SU-DHL-6 (cell line): ENCODE measurements at regions not wholly inside any gene's neighbourhood (a gene's known extent, or its start where the extent isn't known, plus 50 kb on each side); places are given as distances from the start of the nearest gene placed in this dataset.

Experiments used
- H2AFZ ChIP-seq: fragments of 200-600 bp; sonication (generic); 2 replicates; pipeline ENCODE4 v1.6.1; 2014; ENCODE audit warnings: low read depth, mild to moderate bottlenecking, moderate library complexity, mixed read lengths, antibody characterized with exemption, low read length; ENCODE audit not compliant: severe bottlenecking
- H3F3A ChIP-seq: fragments of 200-600 bp; shearing (Covaris generic); 2 replicates; pipeline ENCODE4 v1.6.0; 2016; ENCODE audit warnings: antibody characterized with exemption, mild to moderate bottlenecking; ENCODE audit not compliant: insufficient read depth
- H3K27ac ChIP-seq: fragments of 200-600 bp; sonication (generic); 2 replicates; pipeline ENCODE4 v1.5.1; 2016; ENCODE audit warnings: low read depth, mild to moderate bottlenecking, low read length, moderate library complexity, mixed read lengths
- H3K27me3 ChIP-seq: fragments of 200-600 bp; sonication (generic), shearing (Covaris generic); 2 replicates; pipeline ENCODE4 v1.6.0; 2014; ENCODE audit warnings: mild to moderate bottlenecking, low read length
- H3K36me3 ChIP-seq: fragments of 200-600 bp; sonication (generic); 2 replicates; pipeline ENCODE4 v1.6.1; 2014; ENCODE audit warnings: mild to moderate bottlenecking, low read length, mixed read lengths
- H3K4me2 ChIP-seq: fragments of 300-600, 200-600 bp; shearing (Covaris generic), sonication (generic); 2 replicates; pipeline ENCODE4 v1.6.0; 2014; ENCODE audit warnings: low read length, low read depth, mild to moderate bottlenecking; ENCODE audit not compliant: poor library complexity, severe bottlenecking
- H3K4me3 ChIP-seq: fragments of 200-600 bp; sonication (generic); 2 replicates; pipeline ENCODE4 v1.5.1; 2014; ENCODE audit warnings: antibody characterized with exemption, low read length, mild to moderate bottlenecking, mixed read lengths; ENCODE audit not compliant: insufficient read depth, poor library complexity, severe bottlenecking
- H3K79me2 ChIP-seq: fragments of 200-600 bp; sonication (generic); 2 replicates; pipeline ENCODE4 v1.6.1; 2014; ENCODE audit warnings: mild to moderate bottlenecking, low read length, moderate library complexity; ENCODE audit not compliant: insufficient read depth
- H3K9ac ChIP-seq: fragments of 200-600 bp; sonication (generic); 2 replicates; pipeline ENCODE4 v1.7.0; 2014; ENCODE audit warnings: mild to moderate bottlenecking, low read length
- H3K9me2 ChIP-seq: fragments of 200-600 bp; sonication (generic); replicated peaks from 2 replicates; pipeline ENCODE4 v1.6.1; 2014; ENCODE audit warnings: low read length; ENCODE audit not compliant: insufficient read depth
- H3K9me3 ChIP-seq: fragments of 200-600 bp; sonication (generic); 2 replicates; pipeline ENCODE4 v1.6.1; 2014; ENCODE audit warnings: low read length, mixed read lengths; ENCODE audit not compliant: insufficient read depth
- H4K20me1 ChIP-seq: fragments of 200-600 bp; sonication (generic); 2 replicates; pipeline ENCODE4 v1.6.1; 2014; ENCODE audit warnings: low read depth, mild to moderate bottlenecking, antibody characterized with exemption, low read length, moderate library complexity, mixed read lengths
- EZH2phosphoT487 ChIP-seq: fragments of 200-600 bp; sonication (generic), shearing (Covaris generic); conservative IDR thresholded peaks from 2 replicates; pipeline ENCODE4 v1.6.1; 2018; ENCODE audit warnings: mild to moderate bottlenecking, antibody characterized with exemption, low read length, moderate library complexity, mixed read lengths
- TF ChIP-seq, protein P1 (sequence below): fragments of 200-600 bp; sonication (generic); IDR thresholded peaks from one replicate; pipeline ENCODE4 v1.5.1; 2017; ENCODE audit warnings: antibody characterized with exemption, mild to moderate bottlenecking, low read length, moderate library complexity; ENCODE audit not compliant: insufficient read depth, poor library complexity, severe bottlenecking

GRCh38 chr11:122168218-122168617, 52.2 kb upstream of the BLID start:
- H3K79me2 ChIP-seq: no peaks in the 10 kb centered on the region

DNA sequence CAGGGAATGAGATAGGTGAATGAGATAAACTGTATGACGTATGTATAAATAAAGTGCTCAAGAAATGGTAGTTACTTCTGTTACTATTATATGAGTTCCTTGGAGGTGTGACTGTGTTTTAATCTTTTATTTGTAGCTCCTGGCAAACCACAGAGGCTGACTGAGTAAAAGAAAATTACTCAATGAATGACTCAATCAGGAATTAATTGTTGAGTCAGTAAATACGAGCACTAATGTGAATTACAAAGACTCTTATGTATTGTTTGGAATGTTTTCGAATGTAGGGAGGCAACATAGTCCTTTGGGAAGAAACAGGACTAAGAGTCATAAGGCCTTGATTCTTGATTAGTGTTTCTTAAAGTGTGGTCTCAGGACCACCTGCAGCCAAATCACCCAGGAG, 51.1 kb upstream of the BLID start:
- no peaks in the 10 kb centered on the region for H3K9me2 ChIP-seq
- no peak for TF ChIP-seq EZH2phosphoT487
- TF ChIP-seq, protein P1, sequence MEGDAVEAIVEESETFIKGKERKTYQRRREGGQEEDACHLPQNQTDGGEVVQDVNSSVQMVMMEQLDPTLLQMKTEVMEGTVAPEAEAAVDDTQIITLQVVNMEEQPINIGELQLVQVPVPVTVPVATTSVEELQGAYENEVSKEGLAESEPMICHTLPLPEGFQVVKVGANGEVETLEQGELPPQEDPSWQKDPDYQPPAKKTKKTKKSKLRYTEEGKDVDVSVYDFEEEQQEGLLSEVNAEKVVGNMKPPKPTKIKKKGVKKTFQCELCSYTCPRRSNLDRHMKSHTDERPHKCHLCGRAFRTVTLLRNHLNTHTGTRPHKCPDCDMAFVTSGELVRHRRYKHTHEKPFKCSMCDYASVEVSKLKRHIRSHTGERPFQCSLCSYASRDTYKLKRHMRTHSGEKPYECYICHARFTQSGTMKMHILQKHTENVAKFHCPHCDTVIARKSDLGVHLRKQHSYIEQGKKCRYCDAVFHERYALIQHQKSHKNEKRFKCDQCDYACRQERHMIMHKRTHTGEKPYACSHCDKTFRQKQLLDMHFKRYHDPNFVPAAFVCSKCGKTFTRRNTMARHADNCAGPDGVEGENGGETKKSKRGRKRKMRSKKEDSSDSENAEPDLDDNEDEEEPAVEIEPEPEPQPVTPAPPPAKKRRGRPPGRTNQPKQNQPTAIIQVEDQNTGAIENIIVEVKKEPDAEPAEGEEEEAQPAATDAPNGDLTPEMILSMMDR: no peak
- H3K79me2 ChIP-seq: no peaks in the 10 kb centered on the region
- no peaks in the 10 kb centered on the region for H3K9me3 ChIP-seq
- no peak overlapping the region for H3K9ac ChIP-seq
- no peaks in the 10 kb centered on the region for H3F3A ChIP-seq
- H2AFZ ChIP-seq: no peak overlapping the region
- H3K4me2 ChIP-seq: no peak overlapping the region
- H3K36me3 ChIP-seq: no peaks in the 10 kb centered on the region
- H3K27me3 ChIP-seq: no peaks in the 10 kb centered on the region
- no peak overlapping the region for H3K4me3 ChIP-seq
- no peak overlapping the region for H3K27ac ChIP-seq
- H4K20me1 ChIP-seq: no peaks in the 10 kb centered on the region

More at GRCh38 chr11:122168218-122168617, 52.2 kb upstream of the BLID start:
- Histone ChIP-seq H3K9ac (no peak overlapping the region), H3K9me2 (no peaks in the 10 kb centered on the region), H4K20me1 (no peaks in the 10 kb centered on the region), H3K9me3 (no peaks in the 10 kb centered on the region), H3F3A (no peaks in the 10 kb centered on the region), H3K4me2 (no peak overlapping the region), H2AFZ (no peak overlapping the region), H3K36me3 (no peaks in the 10 kb centered on the region), H3K27me3 (no peaks in the 10 kb centered on the region), H3K27ac (no peak overlapping the region), H3K4me3 (no peak overlapping the region)
- TF ChIP-seq EZH2phosphoT487: no peak
- TF ChIP-seq, protein P1: no peak

GRCh38 chr11:122165607-122166371, 49.8 kb upstream of the BLID start:
- no peaks in the 10 kb centered on the region for H3K9me3 ChIP-seq
- H3K27ac ChIP-seq: no peak overlapping the region
- no peaks in the 10 kb centered on the region for H3K9me2 ChIP-seq
- no peaks in the 10 kb centered on the region for H3K36me3 ChIP-seq
- H3K27me3 ChIP-seq: no peaks in the 10 kb centered on the region
- H3K9ac ChIP-seq: no peak overlapping the region
- H3K4me2 ChIP-seq: no peak overlapping the region
- no peak overlapping the region for H2AFZ ChIP-seq
- H4K20me1 ChIP-seq: no peaks in the 10 kb centered on the region
- no peak for TF ChIP-seq EZH2phosphoT487
- TF ChIP-seq, protein P1: no peak
- H3K4me3 ChIP-seq: no peak overlapping the region
- no peaks in the 10 kb centered on the region for H3K79me2 ChIP-seq
- H3F3A ChIP-seq: no peaks in the 10 kb centered on the region
